Neuronal stem cell (in vitro differentiated cells): ENCODE measurements at regions not wholly inside any gene's neighbourhood (a gene's known extent, or its start where the extent isn't known, plus 50 kb on each side); places are given as distances from the start of the nearest gene placed in this dataset.
A peak's percentile ranks its signal among the peaks of the same experiment; 100 is the strongest.

ENCODE experiments used
- DNase-seq: peaks from one replicate; pipeline ENCODE4 v3.0.0-alpha.2; 2013; ENCODE audit warnings: low spot score
- H2AFZ ChIP-seq: one replicate; pipeline ENCODE4 v1.6.1; 2013; ENCODE audit warnings: mild to moderate bottlenecking, low read length, inconsistent platforms
- H2AK5ac ChIP-seq: 2 replicates; pipeline ENCODE4 v1.6.1; 2013; ENCODE audit warnings: low read depth, mild to moderate bottlenecking, inconsistent platforms, low read length, moderate library complexity, mixed read lengths
- H2BK120ac ChIP-seq: 2 replicates; pipeline ENCODE4 v1.6.1; 2013; ENCODE audit warnings: low read depth, mild to moderate bottlenecking, inconsistent platforms, low read length, moderate library complexity, mixed read lengths
- H2BK12ac ChIP-seq: one replicate; pipeline ENCODE4 v1.6.1; 2013; ENCODE audit warnings: low read length, inconsistent platforms
- H2BK15ac ChIP-seq: 2 replicates; pipeline ENCODE4 v1.6.1; 2013; ENCODE audit warnings: mild to moderate bottlenecking, low read length, inconsistent platforms, mixed read lengths
- H2BK5ac ChIP-seq: one replicate; pipeline ENCODE4 v1.6.1; 2013; ENCODE audit warnings: inconsistent platforms, mild to moderate bottlenecking, low read length, moderate library complexity
- H3K14ac ChIP-seq: one replicate; pipeline ENCODE4 v1.6.1; 2013; ENCODE audit warnings: low read length, inconsistent platforms
- H3K18ac ChIP-seq: 2 replicates; pipeline ENCODE4 v1.6.1; 2013; ENCODE audit warnings: low read length, inconsistent platforms
- H3K23ac ChIP-seq: 2 replicates; pipeline ENCODE4 v1.6.1; 2013; ENCODE audit warnings: low read depth, mild to moderate bottlenecking, mixed read lengths, low read length, inconsistent platforms; ENCODE audit not compliant: poor library complexity
- H3K27ac ChIP-seq: replicated peaks from 3 replicates; pipeline ENCODE4 v1.5.1; 2013; ENCODE audit warnings: low read length, inconsistent platforms
- H3K27me3 ChIP-seq, 3 experiments: 2 replicates each; pipeline ENCODE4 v1.6.1; 2013; ENCODE audit warnings: low read length in 3 of 3, mild to moderate bottlenecking in 2 of 3, inconsistent platforms in 1 of 3, low read depth in 1 of 3, mixed read lengths in 1 of 3, moderate library complexity in 1 of 3; ENCODE audit not compliant: control insufficient read depth in 3 of 3, insufficient read depth in 3 of 3
- H3K36me3 ChIP-seq, 2 donors: replicated peaks in 1 of 2; 2 replicates each; pipeline ENCODE4 v1.6.1; 2013; ENCODE audit warnings: low read length in 2 of 2; ENCODE audit not compliant: control insufficient read depth in 2 of 2, insufficient read depth in 2 of 2
- H3K4ac ChIP-seq: 2 replicates; pipeline ENCODE4 v1.6.1; 2013; ENCODE audit warnings: inconsistent platforms, mild to moderate bottlenecking, low read length, moderate library complexity
- H3K4me1 ChIP-seq, 2 donors: 1 replicate in 1 of 2; 2 replicates in 1 of 2; pipeline ENCODE4 v1.6.1; 2013; ENCODE audit warnings: low read length in 2 of 2, low read depth in 1 of 2; ENCODE audit not compliant: control insufficient read depth in 2 of 2, insufficient read depth in 1 of 2
- H3K4me2 ChIP-seq: one replicate; pipeline ENCODE4 v1.6.1; 2013; ENCODE audit warnings: mild to moderate bottlenecking, low read length, inconsistent platforms; ENCODE audit not compliant: insufficient read depth, poor library complexity, severe bottlenecking
- H3K4me3 ChIP-seq, 2 donors: 2 replicates each; pipeline ENCODE4 v1.5.1; 2013; ENCODE audit warnings: low read length in 2 of 2, mild to moderate bottlenecking in 2 of 2, inconsistent platforms in 1 of 2, moderate library complexity in 1 of 2
- H3K79me1 ChIP-seq: one replicate; pipeline ENCODE4 v1.6.1; 2013; ENCODE audit warnings: low read depth, mild to moderate bottlenecking, inconsistent platforms, low read length, moderate library complexity
- H3K9ac ChIP-seq: one replicate; pipeline ENCODE4 v1.6.1; 2013; ENCODE audit warnings: mild to moderate bottlenecking, low read depth, low read length, inconsistent platforms; ENCODE audit not compliant: poor library complexity
- H3K9me3 ChIP-seq, 2 donors: replicated peaks in 1 of 2; 2 replicates each; pipeline versions ENCODE3 to v1.6.1; 2013; ENCODE audit warnings: low read length in 2 of 2, mild to moderate bottlenecking in 2 of 2, inconsistent platforms in 1 of 2, low read depth in 1 of 2, mixed read lengths in 1 of 2, moderate library complexity in 1 of 2; ENCODE audit not compliant: control insufficient read depth in 2 of 2, insufficient read depth in 1 of 2
- H4K8ac ChIP-seq: one replicate; pipeline ENCODE4 v1.6.1; 2013; ENCODE audit warnings: low read depth, mild to moderate bottlenecking, inconsistent platforms, low read length, moderate library complexity
- H4K91ac ChIP-seq: one replicate; pipeline ENCODE4 v1.6.1; 2013; ENCODE audit warnings: low read length, low read depth, mild to moderate bottlenecking, inconsistent platforms; ENCODE audit not compliant: poor library complexity
- WGBS, 2 donors: extraction: QIAGEN DNeasy Blood & Tissue Kit; methylation state at CpG; one replicate each; pipeline ENCODE4 v1.1.7; 2013; ENCODE audit warnings: missing lambda C conversion rate in 2 of 2, mixed read lengths in 1 of 2; ENCODE audit not compliant: insufficient read length in 2 of 2, insufficient replicate concordance in 1 of 2; ENCODE audit errors: extremely low coverage in 2 of 2; 5-methylcytosine and 5-hydroxymethylcytosine counted together

- Histone ChIP-seq H3K4me2 (no peak overlapping the region), H3K9ac (no peak overlapping the region), H3K27me3 (no peaks in the 10 kb centered on the region), H3K18ac (no peak overlapping the region), H3K14ac (no peak overlapping the region), H2AK5ac (no peak overlapping the region), H2BK12ac (no peak overlapping the region), H3K4ac (no peak overlapping the region), H3K4me1 (no peaks in the 10 kb centered on the region), H3K27ac (no peak overlapping the region), H2BK5ac (no peak overlapping the region), H2BK120ac (no peak overlapping the region), H3K23ac (no peak overlapping the region), H2AFZ (no peak overlapping the region), H3K9me3 (no peaks in the 10 kb centered on the region), H3K79me1 (no peaks in the 10 kb centered on the region), H2BK15ac (no peak overlapping the region), H4K91ac (no peak overlapping the region), H4K8ac (no peak overlapping the region), H3K36me3 (no peaks in the 10 kb centered on the region), H3K4me3 (no peak overlapping the region)
- WGBS, 2 donors = no CpG with 5 or more reads among the region's 3 CpGs
- DNase-seq = no peak
These were observed 113.0 kb downstream of the GOSR1 start for GRCh38 chr17:30590081-30590733.

GRCh38 chr17:30589431-30589830 lies 112.2 kb downstream of the GOSR1 start:
- Histone ChIP-seq H3K4me1 (no peaks in the 10 kb centered on the region), H3K18ac (no peak overlapping the region), H4K8ac (no peak overlapping the region), H3K4me3 (no peak overlapping the region), H3K79me1 (no peaks in the 10 kb centered on the region), H2BK120ac (no peak overlapping the region), H2AFZ (no peak overlapping the region), H4K91ac (no peak overlapping the region), H3K27ac (no peak overlapping the region), H2BK12ac (no peak overlapping the region), H3K4ac (no peak overlapping the region), H2AK5ac (no peak overlapping the region), H3K27me3 (no peaks in the 10 kb centered on the region), H3K23ac (no peak overlapping the region), H2BK15ac (no peak overlapping the region), H2BK5ac (no peak overlapping the region), H3K14ac (no peak overlapping the region), H3K9ac (no peak overlapping the region), H3K4me2 (no peak overlapping the region), H3K36me3 (no peaks in the 10 kb centered on the region), H3K9me3 (no peaks in the 10 kb centered on the region)
- no CpG with 5 or more reads among the region's 1 CpG for WGBS, 2 donors
- no peak for DNase-seq

GRCh38 chr17:30588798-30589247 lies 111.6 kb downstream of the GOSR1 start:
- H2BK120ac ChIP-seq = no peak overlapping the region
- H3K18ac ChIP-seq = no peak overlapping the region
- no peak overlapping the region for H3K27ac ChIP-seq
- no peaks in the 10 kb centered on the region for H3K4me1 ChIP-seq
- H4K8ac ChIP-seq = peak overlapping the region; percentile 17
- H3K4ac ChIP-seq = no peak overlapping the region
- H3K14ac ChIP-seq = no peak overlapping the region
- no CpG with 5 or more reads among the region's 7 CpGs for WGBS, 2 donors
- no peaks in the 10 kb centered on the region for H3K79me1 ChIP-seq
- H3K4me2 ChIP-seq = no peak overlapping the region
- no peak overlapping the region for H3K9ac ChIP-seq
- no peaks in the 10 kb centered on the region for H3K36me3 ChIP-seq
- no peak overlapping the region for H2BK12ac ChIP-seq
- no peak overlapping the region for H2AFZ ChIP-seq
- no peak for DNase-seq
- H4K91ac ChIP-seq = no peak overlapping the region
- no peaks in the 10 kb centered on the region for H3K9me3 ChIP-seq
- no peak overlapping the region for H3K23ac ChIP-seq
- H2AK5ac ChIP-seq = no peak overlapping the region
- no peak overlapping the region for H2BK15ac ChIP-seq
- no peak overlapping the region for H3K4me3 ChIP-seq
- H2BK5ac ChIP-seq = no peak overlapping the region
- H3K27me3 ChIP-seq = no peaks in the 10 kb centered on the region

GRCh38 chr17:30586818-30587595 lies 109.8 kb downstream of the GOSR1 start:
- Histone ChIP-seq H3K27ac (no peak overlapping the region), H4K91ac (no peak overlapping the region), H3K4ac (no peak overlapping the region), H2BK120ac (no peak overlapping the region), H3K4me2 (no peak overlapping the region), H3K23ac (no peak overlapping the region), H3K4me3 (no peak overlapping the region), H3K4me1 (no peaks in the 10 kb centered on the region), H2BK12ac (no peak overlapping the region), H3K27me3 (no peaks in the 10 kb centered on the region), H3K9ac (no peak overlapping the region), H4K8ac (no peak overlapping the region), H3K79me1 (no peaks in the 10 kb centered on the region), H2BK5ac (no peak overlapping the region), H2BK15ac (no peak overlapping the region), H3K9me3 (no peaks in the 10 kb centered on the region), H3K14ac (no peak overlapping the region), H2AFZ (no peak overlapping the region), H3K36me3 (no peaks in the 10 kb centered on the region), H2AK5ac (no peak overlapping the region), H3K18ac (no peak overlapping the region)
- no peak for DNase-seq
- no CpG with 5 or more reads among the region's 5 CpGs for WGBS, 2 donors
